Fibroblast of lung (primary cell): ENCODE measurements at regions not wholly inside any gene's neighbourhood (a gene's known extent, or its start where the extent isn't known, plus 50 kb on each side); places are given as distances from the start of the nearest gene placed in this dataset.

Source experiments
- EZH2 ChIP-seq: IDR thresholded peaks from 2 replicates; pipeline ENCODE4 v1.5.1; 2012; ENCODE audit warnings: low read length, control low read depth, mild to moderate bottlenecking; ENCODE audit errors: missing control alignments
- TF ChIP-seq, protein P1 (sequence below), 2 donors: IDR thresholded peaks in 1 of 2; conservative IDR thresholded peaks in 1 of 2; 1 replicate in 1 of 2; 2 replicates in 1 of 2; pipeline ENCODE4 v1.5.1; 2011 to 2012; ENCODE audit warnings: low read length in 2 of 2, control low read depth in 1 of 2, inconsistent platforms in 1 of 2, low read depth in 1 of 2, mild to moderate bottlenecking in 1 of 2

DNA sequence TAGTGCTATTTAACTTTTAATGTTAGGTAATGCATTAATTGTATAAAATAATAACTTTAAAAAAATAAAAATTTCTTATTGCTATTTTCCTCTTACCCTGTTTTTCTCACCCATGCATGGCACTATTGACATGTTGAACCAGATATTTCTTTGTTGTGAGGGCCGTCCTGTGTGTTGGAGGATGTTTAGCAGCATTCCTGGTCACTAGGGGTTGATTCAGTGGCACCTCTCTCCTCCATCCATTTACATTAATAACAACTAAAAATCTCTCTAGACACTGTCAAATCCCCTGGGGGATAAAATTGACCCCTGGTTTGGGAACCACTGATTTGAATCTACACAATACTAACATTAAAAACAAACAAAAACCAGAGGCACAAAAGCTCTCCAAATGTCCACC is 147.5 kb upstream of the MIS18BP1 start:
- TF ChIP-seq, protein P1, sequence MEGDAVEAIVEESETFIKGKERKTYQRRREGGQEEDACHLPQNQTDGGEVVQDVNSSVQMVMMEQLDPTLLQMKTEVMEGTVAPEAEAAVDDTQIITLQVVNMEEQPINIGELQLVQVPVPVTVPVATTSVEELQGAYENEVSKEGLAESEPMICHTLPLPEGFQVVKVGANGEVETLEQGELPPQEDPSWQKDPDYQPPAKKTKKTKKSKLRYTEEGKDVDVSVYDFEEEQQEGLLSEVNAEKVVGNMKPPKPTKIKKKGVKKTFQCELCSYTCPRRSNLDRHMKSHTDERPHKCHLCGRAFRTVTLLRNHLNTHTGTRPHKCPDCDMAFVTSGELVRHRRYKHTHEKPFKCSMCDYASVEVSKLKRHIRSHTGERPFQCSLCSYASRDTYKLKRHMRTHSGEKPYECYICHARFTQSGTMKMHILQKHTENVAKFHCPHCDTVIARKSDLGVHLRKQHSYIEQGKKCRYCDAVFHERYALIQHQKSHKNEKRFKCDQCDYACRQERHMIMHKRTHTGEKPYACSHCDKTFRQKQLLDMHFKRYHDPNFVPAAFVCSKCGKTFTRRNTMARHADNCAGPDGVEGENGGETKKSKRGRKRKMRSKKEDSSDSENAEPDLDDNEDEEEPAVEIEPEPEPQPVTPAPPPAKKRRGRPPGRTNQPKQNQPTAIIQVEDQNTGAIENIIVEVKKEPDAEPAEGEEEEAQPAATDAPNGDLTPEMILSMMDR (conservative IDR thresholded peaks at IDR 0.05 in 1 of 2, IDR thresholded peaks at IDR 0.05 in 1 of 2; ENCODE audit: low read depth in 1 of 2, low read length in 2 of 2) = no peak
- no peak for TF ChIP-seq EZH2
